ENCODE measurements at regions not wholly inside any gene's neighbourhood (a gene's known extent, or its start where the extent isn't known, plus 50 kb on each side); places are given as distances from the start of the nearest gene placed in this dataset.

DNA sequence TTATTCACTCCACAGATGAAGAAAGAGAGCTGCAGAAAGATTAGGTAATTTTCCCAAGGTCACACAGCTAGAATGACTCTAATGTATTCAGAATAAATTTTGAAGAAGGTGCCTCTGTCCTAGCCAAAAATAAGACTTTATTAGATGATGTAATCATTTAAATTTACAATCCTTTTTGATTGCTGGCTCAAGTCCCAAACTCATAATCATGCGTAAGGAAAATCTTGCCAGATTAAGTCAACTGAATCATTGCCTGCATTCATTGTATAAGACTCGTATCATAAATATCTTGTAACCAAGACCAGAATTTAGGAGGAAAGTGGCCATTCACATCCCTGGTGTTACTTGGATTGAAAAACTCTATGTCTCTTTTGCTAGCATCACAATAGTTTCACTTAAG lies 53.1 kb upstream of the STK39 start:
- Mint-ChIP-seq H3K27me3 (peaks cover 4% of the 10 kb centered on the region), H3K9me3 (no peaks in the 10 kb centered on the region), H3K4me3 (no peak overlapping the region), H3K27ac (no peak overlapping the region), H3K4me1 (no peaks in the 10 kb centered on the region), H3K36me3 (no peaks in the 10 kb centered on the region)
- CTCF ChIA-PET = no interaction called here
- DNase-seq = no peak

DNA sequence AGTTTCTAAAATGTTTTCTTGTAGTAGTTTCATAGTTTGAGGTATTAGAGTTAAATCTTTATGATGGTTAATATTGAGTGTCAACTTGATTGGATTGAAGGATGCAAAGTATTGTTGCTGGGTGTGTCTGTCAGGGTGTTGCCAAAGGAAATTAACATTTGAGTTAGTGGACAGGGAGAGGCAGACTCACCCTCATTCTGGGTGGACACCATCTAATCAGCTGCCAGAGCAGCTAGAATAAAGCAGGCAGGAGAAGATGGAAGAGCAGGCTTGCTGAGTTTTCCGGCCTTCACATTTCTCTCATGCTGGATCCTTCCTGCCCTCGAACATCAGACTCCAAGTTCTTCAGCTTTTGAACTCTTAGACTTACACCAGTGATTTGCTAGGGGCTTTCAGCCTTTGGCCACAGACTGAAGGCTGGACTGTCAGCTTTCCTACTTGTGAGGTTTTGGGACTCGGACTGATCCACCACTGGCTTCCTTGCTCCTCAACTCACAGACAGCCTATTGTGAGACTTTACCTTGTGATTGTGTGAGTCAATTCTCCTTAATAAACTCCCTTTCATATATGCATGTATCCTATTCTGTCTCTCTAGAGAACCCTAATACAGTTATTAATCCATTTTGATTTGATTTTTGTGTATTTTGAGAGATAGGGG lies 56.8 kb upstream of the STK39 start:
- Mint-ChIP-seq H3K27ac (no peak overlapping the region), H3K27me3 (peaks cover 6% of the 10 kb centered on the region), H3K36me3 (no peaks in the 10 kb centered on the region), H3K4me3 (no peak overlapping the region), H3K4me1 (no peaks in the 10 kb centered on the region), H3K9me3 (peaks cover 3% of the 10 kb centered on the region)
- DNase-seq = no peak
- CTCF ChIA-PET = no interaction called here

DNA sequence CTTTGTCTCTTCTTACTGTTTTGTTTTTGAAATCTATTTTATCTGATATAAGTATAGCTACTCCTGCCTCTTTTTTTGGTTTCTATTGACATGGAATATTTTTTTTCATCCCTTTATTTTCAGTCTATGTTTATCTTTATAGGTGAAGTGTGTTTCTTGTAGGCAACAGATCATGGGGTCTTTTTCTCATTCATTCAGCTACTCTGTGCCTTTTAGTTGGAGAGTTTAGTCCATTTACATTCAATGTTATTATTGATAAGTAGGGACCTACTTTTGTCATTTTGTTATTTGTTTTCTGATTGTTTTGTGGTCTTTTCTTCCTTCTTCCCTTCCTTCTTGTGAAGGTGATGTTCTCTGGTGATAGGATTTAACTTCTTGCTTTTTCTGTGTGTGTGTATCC lies 60.0 kb upstream of the STK39 start:
- Mint-ChIP-seq H3K27me3 (peaks cover 9% of the 10 kb centered on the region), H3K4me1 (no peaks in the 10 kb centered on the region), H3K9me3 (peaks cover 3% of the 10 kb centered on the region), H3K4me3 (no peak overlapping the region), H3K27ac (no peak overlapping the region), H3K36me3 (no peaks in the 10 kb centered on the region)
- CTCF ChIA-PET = no interaction called here
- DNase-seq = no peak

DNA sequence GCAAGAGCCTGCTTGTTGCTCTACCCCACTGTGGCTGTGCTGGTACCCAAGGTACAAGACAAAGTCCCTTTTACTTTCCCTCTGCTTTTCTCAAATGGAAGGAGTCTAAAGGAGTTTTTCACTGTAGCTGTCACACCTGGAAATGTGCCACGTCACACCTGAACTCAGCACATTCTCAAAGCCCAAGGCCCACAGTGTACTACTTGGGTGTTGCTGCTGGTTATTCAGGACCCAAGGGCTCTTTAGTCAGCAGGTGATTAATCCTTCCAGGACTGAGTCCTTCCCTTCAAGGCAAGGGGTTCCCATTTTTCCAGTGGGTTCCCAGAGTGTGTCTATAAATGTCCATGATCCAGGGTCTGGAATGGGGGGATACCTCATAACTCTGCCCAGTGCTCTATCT lies 63.2 kb upstream of the STK39 start:
- CTCF ChIA-PET = no interaction called here
- H3K27ac Mint-ChIP-seq = no peak overlapping the region
- H3K4me1 Mint-ChIP-seq = no peaks in the 10 kb centered on the region
- H3K36me3 Mint-ChIP-seq = no peaks in the 10 kb centered on the region
- peaks cover 3% of the 10 kb centered on the region for H3K9me3 Mint-ChIP-seq
- H3K4me3 Mint-ChIP-seq = no peak overlapping the region
- peaks cover 9% of the 10 kb centered on the region for H3K27me3 Mint-ChIP-seq
- no peak for DNase-seq

DNA sequence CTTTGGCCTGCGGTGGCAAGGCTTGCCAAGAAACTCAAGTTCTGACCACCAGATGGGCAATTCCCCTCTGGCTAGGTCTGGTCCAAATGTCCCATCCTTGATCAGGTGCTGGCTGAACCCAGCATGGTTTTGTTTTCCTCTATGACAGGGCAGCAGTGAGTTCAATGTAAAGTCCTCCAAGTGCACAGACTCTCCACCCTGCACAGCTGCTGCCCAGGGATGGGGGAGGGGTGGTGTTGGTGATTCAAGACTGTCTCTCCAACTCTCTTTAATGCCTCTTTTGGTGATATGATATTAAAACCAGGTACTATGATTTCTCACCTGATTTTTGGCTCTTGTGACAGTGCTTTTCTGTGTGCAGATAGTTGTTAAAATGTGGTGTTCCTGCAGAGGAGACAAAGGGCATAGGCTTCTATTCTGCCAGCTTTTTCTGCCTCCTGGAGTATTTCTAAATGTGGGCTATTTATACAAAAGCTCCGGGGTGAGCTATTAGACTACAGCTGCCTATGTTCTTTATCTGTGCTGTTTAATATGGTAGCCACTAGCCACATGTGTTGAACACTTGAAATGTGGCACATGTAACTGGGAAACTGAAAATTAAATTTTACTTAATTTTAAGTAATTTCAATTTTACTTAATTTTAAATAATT lies 64.0 kb upstream of the STK39 start:
- Mint-ChIP-seq H3K36me3 (no peaks in the 10 kb centered on the region), H3K27ac (no peak overlapping the region), H3K4me1 (no peaks in the 10 kb centered on the region), H3K9me3 (peaks cover 3% of the 10 kb centered on the region), H3K4me3 (no peak overlapping the region), H3K27me3 (peaks cover 5% of the 10 kb centered on the region)
- CTCF ChIA-PET = no interaction called here
- no peak for DNase-seq

DNA sequence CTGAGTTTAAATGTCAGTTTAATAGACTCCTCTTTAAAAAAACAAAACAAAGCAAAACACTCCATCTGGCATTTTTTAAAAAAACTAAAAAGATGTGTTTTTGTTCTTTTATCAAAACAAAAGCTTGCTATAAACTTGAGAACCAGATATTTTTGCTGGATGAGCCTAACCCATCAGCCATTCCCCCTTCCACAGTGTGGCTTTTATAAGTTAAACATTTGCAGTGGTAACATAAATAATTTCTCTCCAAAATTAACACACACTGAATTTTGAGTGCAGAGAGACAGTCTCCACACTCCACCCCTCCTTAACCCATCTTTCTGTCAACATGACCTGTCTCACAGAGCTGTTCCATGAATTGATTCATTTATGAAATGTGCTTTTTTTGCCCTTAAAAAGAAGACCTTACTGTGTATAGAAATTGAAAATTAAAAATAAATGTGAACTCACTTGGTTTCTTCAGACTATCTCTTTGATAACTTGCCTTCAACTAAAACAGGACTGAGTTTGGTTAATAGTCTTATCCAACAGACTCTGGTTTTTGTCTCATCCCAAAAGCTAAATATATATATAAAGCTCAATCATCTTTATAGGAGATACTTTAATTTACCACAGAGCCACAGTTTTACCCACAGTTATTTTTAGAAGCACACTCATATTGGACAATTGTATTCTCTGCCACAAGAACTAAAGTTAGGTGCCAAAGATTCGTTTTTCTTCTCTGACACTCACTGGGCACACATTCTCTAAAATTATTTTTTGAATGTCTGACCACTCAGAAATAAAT lies 64.8 kb upstream of the STK39 start:
- no peak overlapping the region for H3K27ac Mint-ChIP-seq
- H3K27me3 Mint-ChIP-seq = peaks cover 4% of the 10 kb centered on the region
- H3K4me1 Mint-ChIP-seq = no peaks in the 10 kb centered on the region
- CTCF ChIA-PET = no interaction called here
- H3K9me3 Mint-ChIP-seq = peaks cover 3% of the 10 kb centered on the region
- H3K4me3 Mint-ChIP-seq = no peak overlapping the region
- no peaks in the 10 kb centered on the region for H3K36me3 Mint-ChIP-seq
- DNase-seq = no peak

DNA sequence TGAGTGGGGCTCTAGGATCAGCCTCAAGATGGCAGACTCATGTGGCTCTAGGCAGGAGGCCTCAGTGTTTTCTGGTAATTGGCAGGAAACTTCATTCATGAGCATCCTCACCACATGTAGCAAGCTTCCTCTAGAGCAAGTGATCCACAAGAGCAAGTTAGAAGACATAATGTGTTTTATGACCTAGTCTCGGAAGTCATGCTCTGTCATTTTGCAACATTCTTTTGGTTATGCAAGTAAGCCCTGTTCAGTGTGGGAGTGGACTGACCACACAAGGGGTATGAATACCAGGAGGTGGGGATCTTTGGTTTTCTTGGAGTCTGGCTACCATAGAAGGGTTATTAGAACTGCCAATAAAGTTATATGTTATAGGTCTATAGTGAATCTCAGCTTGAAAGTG lies 66.8 kb upstream of the STK39 start:
- no peak for DNase-seq
- H3K36me3 Mint-ChIP-seq = no peaks in the 10 kb centered on the region
- H3K27me3 Mint-ChIP-seq = peaks cover 4% of the 10 kb centered on the region
- H3K27ac Mint-ChIP-seq = no peak overlapping the region
- CTCF ChIA-PET = interaction anchor here (1.1 kb wide), 1 partner anchor 23 kb away, joined by 4 read pairs; no protein-coding TSS in a partner anchor
- H3K4me3 Mint-ChIP-seq = no peak overlapping the region
- H3K4me1 Mint-ChIP-seq = no peaks in the 10 kb centered on the region
- H3K9me3 Mint-ChIP-seq = no peaks in the 10 kb centered on the region

DNA sequence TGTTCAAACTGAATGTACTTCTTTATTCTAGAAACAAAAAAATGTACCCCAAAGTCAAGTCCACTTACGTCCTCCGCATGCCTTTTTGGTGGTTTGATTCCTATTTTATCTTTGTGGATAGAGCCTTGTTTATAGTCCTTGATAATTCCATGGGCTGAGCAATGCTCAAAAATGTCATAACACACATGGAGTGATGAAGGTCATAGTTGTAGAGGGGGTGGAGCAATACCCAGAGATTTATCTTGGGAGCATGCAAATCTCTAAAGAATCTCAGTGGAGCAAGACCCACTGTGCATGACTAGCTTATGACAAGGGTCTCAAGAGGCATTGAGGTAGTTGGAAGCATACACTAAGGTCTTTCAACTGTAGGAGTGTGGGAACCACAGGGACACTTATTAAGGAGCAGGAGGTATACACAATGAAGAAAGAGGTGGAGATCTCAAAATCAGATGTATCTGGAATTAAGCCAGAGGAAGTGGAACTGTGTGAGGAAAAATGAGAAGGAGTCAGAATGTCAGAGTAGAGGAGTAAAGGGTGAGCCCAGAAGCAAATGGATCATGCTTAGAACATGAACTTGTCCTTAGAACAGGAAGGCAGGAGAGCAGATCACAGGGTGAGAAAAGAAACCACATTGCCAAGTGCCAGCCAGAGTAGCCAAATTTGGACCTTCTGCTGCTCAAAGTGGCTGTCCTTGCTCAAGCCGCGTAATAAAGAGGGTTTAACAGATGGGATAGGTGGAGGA lies 68.1 kb upstream of the STK39 start:
- DNase-seq = no peak
- Mint-ChIP-seq H3K4me3 (no peak overlapping the region), H3K4me1 (no peaks in the 10 kb centered on the region), H3K27me3 (no peaks in the 10 kb centered on the region), H3K36me3 (no peaks in the 10 kb centered on the region), H3K27ac (no peak overlapping the region), H3K9me3 (no peaks in the 10 kb centered on the region)
- CTCF ChIA-PET = interaction anchor here (1.1 kb wide), 1 partner anchor 21 kb away, joined by 4 read pairs; no protein-coding TSS in a partner anchor

DNA sequence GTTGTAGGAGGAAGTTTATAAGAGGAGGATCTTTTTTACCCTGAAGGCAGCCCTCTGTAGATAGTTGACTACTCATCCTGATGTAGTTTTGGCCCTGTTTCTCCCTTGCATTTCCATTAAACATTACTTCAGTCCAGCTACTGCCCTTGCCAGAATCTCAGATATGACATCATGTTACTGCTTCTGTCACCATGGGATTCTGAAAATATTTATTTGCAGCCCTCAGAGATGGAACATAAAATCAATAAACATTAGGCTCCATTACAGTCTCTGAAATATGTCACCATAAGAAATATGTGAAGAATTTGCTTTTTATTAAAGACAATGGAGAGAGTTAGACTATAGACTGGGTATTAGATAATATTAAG lies 68.7 kb upstream of the STK39 start:
- no peak overlapping the region for H3K27ac Mint-ChIP-seq
- DNase-seq = no peak
- no peak overlapping the region for H3K4me3 Mint-ChIP-seq

DNA sequence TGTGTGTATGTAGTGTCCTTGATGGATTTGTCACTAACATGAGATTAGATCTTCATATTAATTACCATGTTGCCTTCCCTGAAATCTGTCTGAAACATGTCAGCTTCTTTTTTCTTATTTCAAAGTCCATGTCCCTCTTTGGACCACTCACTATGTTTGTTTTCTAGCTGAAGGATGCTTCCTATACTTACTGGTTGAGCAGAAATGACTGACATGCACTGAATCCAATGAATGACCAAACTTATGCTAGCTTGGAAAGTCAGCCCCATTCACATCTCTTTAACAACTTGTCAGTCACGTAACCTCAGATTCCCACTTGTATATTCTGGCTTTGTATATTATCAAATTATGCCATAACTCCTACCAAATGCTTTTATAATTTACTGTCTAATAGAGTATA lies 69.9 kb upstream of the STK39 start:
- no peak for DNase-seq
- Mint-ChIP-seq H3K27me3 (peaks cover 9% of the 10 kb centered on the region), H3K36me3 (no peaks in the 10 kb centered on the region), H3K27ac (no peak overlapping the region), H3K4me3 (no peak overlapping the region), H3K4me1 (no peaks in the 10 kb centered on the region), H3K9me3 (no peaks in the 10 kb centered on the region)
- CTCF ChIA-PET = no interaction called here

More for the DNA sequence above, 68.7 kb upstream of the STK39 start:
- no peaks in the 10 kb centered on the region for H3K4me1 Mint-ChIP-seq
- H3K36me3 Mint-ChIP-seq = no peaks in the 10 kb centered on the region
- H3K27me3 Mint-ChIP-seq = peaks cover 3% of the 10 kb centered on the region
- CTCF ChIA-PET = no interaction called here
- no peaks in the 10 kb centered on the region for H3K9me3 Mint-ChIP-seq

DNA sequence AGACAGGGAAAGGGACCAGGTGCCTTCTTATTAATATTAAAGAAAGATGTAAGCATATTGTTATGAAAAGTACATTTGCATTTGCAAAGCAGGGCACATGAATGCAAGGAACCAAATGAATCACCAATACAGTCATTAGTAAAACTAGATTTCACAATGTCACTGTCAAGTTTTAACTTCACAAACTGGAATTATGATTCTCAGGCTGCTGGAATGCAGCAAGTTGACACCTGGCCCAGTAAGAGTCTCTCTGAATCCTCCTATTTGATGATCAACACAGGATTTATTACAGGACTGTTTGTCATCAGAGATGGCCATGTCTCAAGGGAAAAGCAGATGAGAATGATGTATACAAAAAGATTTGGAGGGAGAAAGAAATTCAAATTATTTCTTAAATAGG lies 72.9 kb upstream of the STK39 start:
- no peak overlapping the region for H3K4me3 Mint-ChIP-seq
- H3K36me3 Mint-ChIP-seq = no peaks in the 10 kb centered on the region
- no peak for DNase-seq
- no peaks in the 10 kb centered on the region for H3K9me3 Mint-ChIP-seq
- CTCF ChIA-PET = no interaction called here
- H3K27ac Mint-ChIP-seq = no peak overlapping the region
- H3K4me1 Mint-ChIP-seq = no peaks in the 10 kb centered on the region
- H3K27me3 Mint-ChIP-seq = peaks cover 13% of the 10 kb centered on the region

DNA sequence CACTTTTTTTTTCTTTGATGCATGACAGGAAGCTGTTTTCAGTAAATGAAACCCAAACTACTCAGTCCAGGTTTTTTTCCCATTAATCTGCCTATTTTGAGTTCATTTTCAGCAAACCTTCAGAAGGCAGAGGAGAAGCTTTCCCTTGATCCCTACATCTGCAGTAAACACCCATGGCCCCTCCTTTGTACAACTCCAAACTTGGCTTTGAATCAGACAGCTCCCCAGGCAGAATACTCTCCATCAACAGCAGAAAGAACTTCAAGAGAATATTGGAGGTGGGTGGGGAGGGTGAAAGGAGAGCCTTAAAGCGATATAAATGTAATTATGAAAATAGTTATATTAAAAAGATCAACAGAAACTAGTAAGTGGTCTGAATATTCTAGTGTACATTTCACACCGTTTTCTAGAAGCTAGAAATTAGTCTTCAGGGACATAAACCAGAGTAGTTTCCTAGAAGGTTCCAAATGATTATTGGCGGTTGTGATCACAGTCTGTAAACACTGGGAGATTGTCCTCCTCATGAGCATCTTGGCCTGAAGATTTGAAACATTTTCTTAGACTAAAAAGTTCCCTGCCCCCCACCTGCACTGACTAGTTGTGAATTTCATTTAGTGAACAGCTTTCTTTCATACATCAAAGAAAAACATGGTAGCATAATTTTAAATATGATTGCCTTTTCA lies 75.1 kb upstream of the STK39 start:
- H3K4me1 Mint-ChIP-seq = no peaks in the 10 kb centered on the region
- H3K27me3 Mint-ChIP-seq = peaks cover 13% of the 10 kb centered on the region
- H3K9me3 Mint-ChIP-seq = no peaks in the 10 kb centered on the region
- H3K4me3 Mint-ChIP-seq = no peak overlapping the region
- H3K36me3 Mint-ChIP-seq = no peaks in the 10 kb centered on the region
- CTCF ChIA-PET = interaction anchor here (1.2 kb wide), 1 partner anchor 24 kb away, joined by 3 read pairs; no protein-coding TSS in a partner anchor
- no peak for DNase-seq
- no peak overlapping the region for H3K27ac Mint-ChIP-seq

DNA sequence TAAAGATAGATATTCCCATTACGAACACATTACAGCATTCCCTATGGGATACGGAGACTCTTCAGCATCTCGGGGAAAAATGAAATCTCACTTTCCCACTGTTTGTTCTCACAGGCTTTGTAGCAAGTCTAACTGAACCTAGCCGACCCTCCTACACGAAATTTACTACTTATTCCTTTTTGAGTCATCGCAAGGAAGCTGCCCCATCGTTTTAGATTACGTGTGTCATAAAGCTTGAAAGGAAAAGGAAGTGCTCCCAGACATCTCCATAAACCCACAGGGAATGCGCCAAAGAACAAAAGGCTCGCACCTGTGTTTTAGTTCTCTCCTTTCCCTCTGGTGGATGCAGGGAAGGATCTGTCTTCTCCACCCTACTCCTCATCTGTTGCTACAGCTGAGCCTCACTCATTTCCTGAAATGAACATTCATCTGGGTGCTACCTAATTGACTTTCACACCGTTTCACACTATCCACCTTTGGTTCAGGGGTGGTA lies 76.2 kb upstream of the STK39 start:
- CTCF ChIA-PET = interaction anchor here (0.6 to 1.2 kb wide), 3 partner anchors 10 to 190 kb away, joined by 3 read pairs; no protein-coding TSS in a partner anchor
- peaks cover 13% of the 10 kb centered on the region for H3K27me3 Mint-ChIP-seq
- H3K4me3 Mint-ChIP-seq = no peak overlapping the region
- H3K27ac Mint-ChIP-seq = no peak overlapping the region
- no peaks in the 10 kb centered on the region for H3K4me1 Mint-ChIP-seq
- no peaks in the 10 kb centered on the region for H3K36me3 Mint-ChIP-seq
- peaks cover 4% of the 10 kb centered on the region for H3K9me3 Mint-ChIP-seq
- no peak for DNase-seq

DNA sequence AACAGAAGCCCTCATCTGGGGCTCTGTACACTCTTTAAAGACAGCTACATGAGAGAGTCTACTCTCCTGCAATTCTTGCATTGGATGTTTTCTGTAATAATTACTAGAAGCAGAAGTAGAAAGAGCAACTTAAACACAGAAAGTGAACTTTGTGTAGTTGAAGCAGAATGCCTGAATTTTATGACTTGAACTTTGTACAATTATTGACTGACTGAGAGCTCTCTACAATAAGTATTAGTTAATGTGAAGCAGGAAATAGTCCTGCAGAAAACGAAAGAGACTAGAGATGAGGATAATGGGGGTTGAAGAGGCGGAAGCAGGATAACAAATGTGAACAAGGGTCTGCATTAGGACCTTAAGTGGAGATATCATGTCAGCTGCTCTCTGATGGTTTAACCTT lies 79.2 kb upstream of the STK39 start:
- peaks cover 17% of the 10 kb centered on the region for H3K9me3 Mint-ChIP-seq
- no peak overlapping the region for H3K27ac Mint-ChIP-seq
- H3K4me3 Mint-ChIP-seq = no peak overlapping the region
- H3K4me1 Mint-ChIP-seq = peaks cover 4% of the 10 kb centered on the region
- CTCF ChIA-PET = interaction anchor here (0.5 to 1.6 kb wide), 4 partner anchors 10 to 433 kb away, joined by 3 to 7 read pairs (median 3); no protein-coding TSS in a partner anchor
- DNase-seq = no peak
- peaks cover 6% of the 10 kb centered on the region for H3K27me3 Mint-ChIP-seq
- peaks cover 4% of the 10 kb centered on the region for H3K36me3 Mint-ChIP-seq
